Activated CD4-positive, alpha-beta T cell treated with anti-CD3 and anti-CD28 coated beads, Interleukin-2, Interleukin-4, amounts not matched to agents 100 ng/mL and 50 ng/mL, durations not matched to agents 16 hours and 8 hours (primary cell): ENCODE measurements at regions not wholly inside any gene's neighbourhood (a gene's known extent, or its start where the extent isn't known, plus 50 kb on each side); places are given as distances from the start of the nearest gene placed in this dataset.

Source experiments
- DNase-seq: peaks from one replicate; pipeline ENCODE4 v3.0.0-alpha.2; 2020; ENCODE audit warnings: low spot score

DNA sequence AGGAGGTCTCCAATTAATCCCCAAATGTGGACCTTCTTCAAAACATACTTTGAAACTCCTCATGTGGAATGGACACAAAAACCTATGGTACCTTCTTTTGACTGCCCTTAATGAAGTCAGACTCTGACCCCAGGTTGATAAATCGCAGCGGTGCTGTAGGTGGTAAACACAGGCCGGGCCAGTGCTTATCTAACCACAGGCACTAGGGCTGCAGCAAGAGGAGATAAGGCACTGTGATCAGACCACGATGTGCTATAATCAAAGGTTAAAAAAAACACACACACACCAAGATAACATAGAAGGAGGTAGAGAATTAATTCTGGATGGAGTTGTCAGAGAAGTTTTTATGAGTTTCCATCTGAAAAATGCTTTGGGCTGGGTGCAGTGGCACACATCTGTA, 52.3 kb upstream of the SIPA1L2 start:
- no peak for DNase-seq

DNA sequence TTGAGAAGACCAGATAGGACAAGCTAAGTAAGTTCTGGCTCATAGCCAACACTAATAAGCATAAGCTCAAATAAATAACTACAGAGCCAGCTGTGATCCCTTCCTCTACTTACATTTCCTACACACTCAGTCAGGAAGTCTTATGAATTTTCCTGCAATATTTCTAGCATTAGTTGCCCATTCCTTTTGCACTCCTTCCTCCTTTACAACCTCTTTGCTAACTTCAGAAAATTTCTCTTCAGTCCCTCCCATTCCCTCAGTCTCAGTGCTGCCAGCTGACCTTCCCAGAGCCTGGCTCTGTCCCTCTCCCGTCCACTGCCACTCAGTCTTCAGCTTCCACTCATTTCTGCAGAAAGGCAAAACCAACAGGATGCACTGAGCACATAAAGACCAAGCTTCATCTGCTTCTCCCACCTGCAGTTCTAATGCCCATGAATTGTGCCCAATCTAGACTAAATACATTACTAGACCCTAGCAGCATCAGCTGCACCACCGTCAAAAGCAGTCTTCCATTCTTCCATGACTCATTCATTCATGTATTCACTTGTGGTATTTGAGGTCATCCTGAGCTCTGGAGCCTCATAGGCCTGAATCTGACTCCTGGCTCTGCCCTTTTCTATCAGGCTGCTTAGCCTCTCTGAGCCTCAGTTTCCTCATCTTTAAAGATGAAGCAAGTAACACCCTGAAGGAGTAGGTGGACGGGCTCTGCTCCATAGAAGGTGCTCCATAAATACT, 54.6 kb upstream of the SIPA1L2 start:
- DNase-seq: no peak

DNA sequence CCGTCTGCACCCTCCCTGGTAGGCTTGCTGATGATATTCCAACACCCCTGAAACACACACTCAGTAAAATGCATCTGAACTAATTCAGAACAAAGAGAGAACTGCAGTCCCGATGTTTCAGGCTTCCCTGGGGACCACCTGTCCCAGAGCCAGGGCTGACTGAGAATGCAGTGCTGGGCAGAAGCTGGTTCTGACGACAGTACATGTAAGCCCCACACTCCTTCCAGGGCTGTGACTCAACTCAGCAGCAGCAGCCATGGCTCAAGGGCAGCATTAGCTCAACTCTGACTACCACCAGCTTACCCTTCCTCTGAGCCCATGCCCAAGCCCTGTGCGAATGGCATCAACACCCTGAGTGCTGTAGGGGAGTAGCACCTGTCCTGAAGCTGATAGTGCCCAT, 56.4 kb upstream of the SIPA1L2 start:
- DNase-seq: no peak

DNA sequence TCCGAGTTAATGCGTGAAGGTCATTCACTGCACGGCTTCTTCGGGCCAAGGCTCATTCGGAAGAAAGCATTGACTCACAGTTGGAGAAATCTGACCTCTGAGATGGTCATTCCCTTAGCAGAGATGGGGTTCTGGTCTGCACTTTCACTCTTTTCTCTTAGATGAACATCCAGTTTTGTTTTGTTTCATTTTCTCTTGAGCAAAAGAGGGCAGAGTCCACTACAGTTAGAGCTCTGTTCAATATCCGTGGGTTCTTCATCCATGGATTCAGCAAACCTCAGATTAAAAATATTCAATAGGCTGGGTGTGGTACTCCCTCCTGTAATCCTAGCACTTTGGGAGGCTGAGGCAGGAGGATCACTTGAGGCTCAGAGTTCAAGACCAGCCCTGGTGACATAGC, 57.4 kb upstream of the SIPA1L2 start:
- no peak for DNase-seq

DNA sequence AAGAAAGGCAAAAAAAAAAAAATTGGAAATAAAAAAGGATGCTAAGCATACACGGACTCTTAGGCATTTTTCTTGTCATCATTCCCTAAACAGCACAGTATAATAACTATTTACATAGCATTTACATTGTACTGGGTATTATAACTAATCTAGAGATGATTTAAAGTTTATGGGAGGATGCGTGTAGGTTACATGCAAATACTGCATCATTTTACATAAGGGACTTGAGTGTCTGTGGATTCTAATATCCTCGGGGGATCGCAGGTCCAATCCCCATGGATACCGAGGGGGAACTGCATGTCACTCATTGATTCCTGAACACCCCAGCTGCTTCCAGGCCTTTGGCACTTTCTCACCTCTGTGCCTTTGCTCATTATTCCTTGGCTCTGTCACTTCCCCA, 57.8 kb upstream of the SIPA1L2 start:
- DNase-seq: no peak

DNA sequence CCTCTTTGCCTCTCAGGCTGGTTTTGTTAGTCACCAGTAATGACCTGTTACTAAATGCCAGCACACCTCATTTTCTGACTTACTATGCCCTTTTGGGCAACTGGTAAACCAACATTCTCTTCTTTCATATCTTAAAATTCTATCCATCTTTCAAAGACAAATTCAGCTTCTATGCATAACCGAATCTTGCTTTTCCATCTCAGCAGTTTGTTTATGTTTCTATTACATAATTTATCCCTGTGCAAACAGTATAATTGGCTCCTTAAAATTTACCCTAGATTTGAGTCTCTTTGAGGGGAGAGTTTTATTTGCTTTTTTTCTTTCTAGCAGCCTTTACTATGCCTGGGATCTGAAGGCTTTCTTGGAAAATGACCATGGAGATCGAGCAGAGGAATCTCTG, 58.5 kb upstream of the SIPA1L2 start:
- DNase-seq: no peak

DNA sequence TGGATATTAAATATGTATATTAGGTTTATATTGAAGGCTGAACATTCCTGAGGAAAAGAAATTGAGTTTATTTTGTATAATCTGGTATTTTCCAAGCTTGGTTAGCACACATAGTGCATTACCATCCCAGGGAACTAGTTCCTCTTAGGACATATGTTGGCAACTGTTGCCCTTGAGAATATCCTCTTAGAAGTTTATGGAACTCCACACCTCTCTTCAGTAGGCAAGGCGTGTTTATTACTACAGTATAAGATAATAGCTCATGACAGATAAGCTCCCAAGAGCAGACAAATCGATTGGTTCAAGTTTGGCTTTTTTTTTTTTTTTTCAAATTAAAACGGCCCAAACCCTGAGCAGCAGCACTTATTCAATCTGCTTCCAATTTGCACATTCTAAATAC, 59.8 kb upstream of the SIPA1L2 start:
- no peak for DNase-seq

DNA sequence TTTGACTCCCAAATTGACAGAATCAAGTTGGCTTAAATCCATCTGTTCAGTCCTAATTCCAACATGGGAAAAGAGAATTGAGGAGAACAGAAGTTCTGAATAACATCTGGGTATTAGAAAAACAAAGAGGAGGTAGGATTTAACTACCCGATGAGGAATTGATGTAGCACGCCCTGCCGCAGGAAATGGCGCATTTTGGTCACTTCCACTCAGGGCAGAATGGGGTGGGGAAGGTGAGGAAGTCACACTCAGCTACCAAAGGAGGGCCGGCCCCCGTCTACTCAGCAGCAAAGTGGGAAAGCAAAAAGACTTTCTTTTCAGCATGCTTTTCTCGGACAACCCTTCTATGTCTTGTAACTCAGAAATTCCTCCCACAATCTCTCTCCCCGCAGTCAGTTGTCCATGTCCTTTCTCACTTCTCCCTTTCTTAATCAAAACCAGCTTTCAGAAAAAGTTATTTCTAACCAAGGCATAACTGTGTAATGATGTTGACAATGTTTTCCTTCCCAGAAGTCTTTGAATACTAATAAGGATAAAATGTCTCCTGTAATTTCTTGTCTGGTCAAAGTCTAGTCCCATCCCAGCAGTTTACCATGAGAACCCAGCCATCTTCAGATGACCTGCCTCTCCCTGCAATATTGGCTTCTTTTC, 60.5 kb upstream of the SIPA1L2 start:
- DNase-seq: no peak

DNA sequence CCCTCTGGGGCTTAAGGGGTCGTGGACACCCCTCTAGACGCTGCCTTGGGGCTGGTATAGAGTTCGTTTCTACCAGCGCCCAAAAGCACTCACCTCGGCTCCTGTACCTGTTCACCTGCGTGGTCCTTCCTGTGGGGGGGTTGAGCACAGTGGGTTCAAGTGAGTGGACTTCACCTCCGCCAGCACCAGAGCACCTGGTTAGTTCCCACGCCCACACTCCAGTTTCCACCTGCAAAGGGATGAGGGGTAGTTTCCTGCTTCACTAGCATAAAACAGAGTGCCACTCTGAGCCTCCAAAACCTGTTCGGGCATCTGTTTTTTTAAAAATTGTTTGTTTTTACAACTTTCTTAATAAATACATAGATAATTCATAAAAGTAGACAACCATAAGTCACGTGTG, 64.5 kb upstream of the SIPA1L2 start:
- no peak for DNase-seq

DNA sequence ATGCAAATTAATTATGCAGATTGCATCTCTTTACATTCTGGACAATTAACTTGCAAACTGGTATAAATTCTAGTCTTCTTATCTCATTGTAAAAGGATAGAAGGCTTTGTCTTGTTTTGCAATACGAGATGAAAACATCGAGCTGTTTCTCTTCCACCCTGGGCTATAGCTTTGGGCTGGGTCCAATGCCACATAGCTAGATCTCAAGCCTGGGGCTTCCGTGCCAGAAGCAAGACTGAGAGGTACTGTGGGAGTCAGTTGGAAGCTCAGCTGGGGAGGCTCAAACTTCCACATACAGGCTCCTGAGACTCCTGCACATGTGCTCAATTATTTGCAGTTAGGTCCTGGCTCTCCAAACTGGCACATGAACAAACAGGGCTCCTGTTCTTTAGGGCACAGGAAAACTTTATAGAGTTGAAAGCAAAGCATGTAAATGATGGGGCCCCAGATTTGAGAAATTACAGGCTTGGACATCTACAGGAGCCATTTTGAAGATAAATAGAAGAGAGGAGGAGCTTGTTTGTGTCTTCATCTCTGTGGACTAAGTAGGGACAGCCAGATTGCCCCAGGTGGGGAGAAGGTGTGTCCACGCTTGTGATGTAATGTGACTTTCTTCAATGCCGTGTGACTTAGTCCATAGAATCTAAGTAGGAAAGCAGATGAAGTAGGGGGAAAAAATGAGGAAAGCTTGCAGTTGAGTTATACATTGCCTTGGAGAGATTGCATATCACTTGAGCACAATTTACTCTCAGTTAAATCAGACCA, 65.9 kb upstream of the SIPA1L2 start:
- DNase-seq: no peak

DNA sequence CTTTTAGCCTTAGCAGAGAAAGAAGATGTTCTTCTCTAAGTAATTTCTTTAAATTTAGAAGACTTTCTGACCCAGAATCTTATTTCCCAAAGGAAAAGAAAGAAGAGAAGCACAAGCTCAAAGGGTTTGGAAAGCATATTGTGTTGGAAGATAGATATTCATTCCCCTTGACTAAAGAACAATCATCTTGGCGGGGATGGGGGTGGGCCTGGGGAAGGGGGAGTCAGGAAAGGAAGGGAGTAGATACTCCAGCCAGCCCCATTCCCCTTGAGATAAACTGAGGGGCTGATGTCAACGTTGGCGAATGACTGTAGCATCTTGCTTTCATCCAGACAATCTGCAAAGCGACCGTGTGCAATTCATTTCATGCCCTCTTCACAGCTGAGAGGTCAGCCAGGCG, 66.5 kb upstream of the SIPA1L2 start:
- no peak for DNase-seq

DNA sequence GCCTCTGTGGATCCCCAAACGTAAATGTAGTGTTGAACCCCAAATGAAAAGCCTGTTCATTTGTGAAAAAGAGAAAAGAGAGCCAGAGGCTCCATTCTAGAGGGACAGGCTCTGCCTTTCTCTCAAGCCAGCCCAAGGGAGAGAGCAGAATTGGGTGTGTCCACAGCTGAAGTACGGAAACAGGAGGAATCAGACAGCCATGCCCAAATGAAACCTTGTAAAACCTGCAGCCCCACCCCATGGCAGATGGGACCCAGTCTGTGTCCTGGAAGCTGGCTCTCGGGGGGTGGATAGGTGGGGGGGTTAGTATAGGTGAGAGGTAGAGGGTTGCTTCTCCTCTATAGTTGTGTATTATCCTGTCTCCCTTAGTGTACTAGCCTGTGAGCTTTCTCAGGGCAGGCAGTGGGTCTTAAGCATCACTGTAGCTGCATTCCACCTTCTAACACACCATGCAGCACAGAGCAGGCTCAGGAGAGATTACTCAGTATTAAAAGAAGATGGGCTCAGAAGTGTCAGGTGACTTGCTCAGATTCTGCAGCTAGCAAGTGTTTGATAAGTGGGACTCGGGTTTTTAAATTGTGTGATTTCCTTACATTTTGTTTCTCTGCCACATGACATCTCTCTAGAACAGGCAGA, 67.4 kb upstream of the SIPA1L2 start:
- no peak for DNase-seq

DNA sequence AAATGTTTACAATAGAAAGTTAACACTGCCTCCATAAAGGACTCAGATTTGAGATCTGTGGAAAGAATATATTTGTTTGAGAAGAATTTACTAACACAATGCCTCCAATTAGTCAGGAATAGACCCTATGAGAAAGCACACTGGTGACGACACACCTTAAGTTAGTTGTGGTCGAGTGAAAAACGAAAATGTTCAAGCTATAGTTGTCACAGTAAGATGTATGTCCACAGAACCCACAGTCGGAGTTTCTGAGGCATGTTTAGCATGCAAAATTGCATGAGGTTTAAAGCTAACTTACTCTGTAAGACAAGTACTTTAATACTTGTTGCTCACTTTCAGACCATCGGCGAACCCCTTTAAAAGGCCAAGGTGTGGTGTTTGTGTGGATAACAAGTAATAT, 69.9 kb upstream of the SIPA1L2 start:
- no peak for DNase-seq

DNA sequence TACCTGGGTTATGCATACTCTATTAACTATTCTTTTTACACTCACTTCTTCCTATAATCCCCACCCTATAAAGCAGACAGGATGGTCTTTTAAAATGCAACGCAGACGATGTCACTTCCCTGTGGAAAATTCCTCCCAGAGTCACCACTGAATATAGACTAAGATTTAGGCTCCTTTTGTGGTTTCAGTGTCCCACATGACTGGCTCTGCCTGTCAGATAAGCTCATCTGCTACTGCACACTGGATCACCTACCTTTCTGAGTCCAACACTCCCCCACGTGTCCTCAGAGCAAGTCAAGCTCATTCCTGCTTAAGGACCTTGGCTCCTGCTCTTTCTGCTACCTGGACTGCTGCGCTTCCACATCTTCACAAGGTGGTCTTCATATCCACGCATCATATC, 73.0 kb upstream of the SIPA1L2 start:
- DNase-seq: no peak

DNA sequence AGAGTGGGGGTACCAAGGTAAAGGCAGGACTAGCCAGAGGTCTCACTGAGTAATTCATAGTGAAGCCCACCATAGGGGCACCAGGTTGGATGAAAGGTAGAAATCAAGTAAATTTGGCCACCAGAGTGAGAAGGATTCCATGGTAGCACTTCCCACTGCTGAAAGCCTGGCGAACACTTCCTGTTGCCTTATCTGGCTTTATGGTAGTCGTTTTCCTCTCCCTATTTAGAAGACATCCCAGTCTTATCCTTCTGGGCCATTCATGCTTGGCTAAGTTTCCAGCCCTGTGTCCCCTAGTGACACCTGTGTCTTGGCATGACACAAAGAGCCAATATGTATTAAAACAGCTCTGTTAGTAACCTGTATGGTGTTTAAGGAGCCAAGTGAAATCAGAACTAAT, 74.3 kb upstream of the SIPA1L2 start:
- DNase-seq: no peak

DNA sequence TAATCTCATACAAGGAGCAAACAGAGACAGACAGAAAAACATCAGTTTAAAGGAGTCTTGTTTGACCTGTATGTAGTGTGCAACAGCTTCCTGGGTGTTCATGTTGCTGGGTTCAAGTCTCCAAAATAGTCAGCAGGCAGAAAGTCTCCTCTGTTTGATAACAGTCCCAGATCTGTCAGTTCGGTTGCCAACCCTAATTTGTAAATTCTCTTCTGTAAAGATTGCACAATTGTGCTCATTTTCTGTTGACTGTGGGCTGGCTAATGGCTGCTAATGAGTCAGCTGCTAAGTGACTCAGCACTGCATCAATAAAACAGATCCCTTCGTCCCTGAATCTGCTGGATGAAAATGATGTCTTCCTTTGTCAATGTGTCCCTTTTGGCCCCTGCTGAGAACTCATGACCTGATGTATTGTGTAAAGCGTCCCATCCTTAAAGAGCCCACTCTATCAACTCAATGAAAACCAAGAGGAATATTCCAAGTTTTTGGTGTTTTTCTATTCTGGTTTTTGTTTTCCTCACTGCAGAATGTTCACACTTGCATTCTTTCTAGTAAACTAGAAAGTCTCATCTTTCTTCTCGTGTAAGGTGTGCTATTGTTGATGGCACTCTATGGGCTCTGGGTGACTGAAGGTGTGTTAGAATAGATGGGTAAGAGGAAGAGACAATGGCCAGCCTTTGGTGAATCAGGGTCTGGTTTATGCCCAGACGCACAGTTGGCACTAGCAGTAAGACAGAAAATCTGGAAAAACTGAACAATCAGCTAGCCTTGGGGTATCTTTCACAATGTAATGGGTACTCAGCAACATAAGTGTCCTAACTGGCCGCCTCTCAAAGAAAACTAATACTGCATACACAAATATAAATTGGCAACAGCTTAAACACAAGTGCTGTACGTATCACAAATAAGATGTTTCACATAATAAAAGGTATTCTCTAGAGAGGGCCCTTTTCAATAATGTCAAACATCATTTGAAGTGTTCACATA, 75.1 kb upstream of the SIPA1L2 start:
- peak; percentile 35 for DNase-seq

DNA sequence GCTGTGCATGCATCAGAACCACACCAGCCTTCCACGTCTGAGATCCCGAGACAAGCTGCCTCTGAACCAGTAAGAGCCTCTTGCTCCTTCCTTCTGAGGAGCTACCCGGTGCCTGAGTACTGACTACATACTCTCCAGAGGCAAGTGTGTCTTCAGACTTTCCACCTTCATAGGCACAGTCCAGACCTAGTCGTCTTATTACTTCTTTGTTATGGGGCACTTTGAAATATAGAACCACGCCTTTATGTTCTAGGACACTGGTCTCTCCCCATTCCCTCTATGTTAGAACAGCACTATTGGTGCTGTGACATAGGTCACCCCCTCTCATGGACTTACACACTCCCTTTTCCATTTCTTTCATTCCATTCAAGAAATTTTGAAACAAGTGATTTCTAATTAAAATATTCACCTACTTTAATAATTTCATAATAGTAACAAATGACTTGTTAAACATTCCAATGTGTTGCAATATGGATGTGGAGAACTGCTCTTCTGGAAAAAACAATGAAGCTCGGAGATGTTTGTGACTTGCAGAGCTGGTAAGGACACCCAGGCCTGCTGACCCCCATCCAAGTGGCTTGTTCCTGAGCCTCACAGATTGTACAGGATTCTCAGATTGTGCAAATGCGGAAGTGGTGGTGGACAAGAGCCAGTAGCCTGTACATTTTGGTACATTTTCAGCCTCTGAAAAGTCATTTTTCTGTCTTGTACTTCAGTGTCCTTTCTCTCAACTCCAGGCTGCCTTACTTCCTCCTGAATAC, 76.1 kb upstream of the SIPA1L2 start:
- DNase-seq: no peak

DNA sequence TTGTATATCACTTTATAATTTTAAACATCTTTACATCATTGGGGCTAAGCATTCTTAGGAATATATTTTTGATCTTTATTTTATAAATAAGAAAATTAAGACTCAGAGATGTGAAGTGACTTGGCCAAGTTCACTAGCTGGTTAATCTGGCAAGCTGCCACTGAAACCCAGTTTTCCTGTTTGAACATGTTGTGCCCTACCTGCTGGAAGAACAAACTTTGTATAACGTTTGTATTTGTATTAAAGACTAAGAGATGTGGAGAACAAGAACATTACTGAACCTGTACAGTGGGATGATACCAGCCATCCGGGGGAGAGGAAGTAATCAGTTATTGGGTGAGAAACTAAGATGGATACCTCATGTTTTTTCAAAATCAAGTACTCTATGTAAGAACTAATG, 77.2 kb upstream of the SIPA1L2 start:
- no peak for DNase-seq

DNA sequence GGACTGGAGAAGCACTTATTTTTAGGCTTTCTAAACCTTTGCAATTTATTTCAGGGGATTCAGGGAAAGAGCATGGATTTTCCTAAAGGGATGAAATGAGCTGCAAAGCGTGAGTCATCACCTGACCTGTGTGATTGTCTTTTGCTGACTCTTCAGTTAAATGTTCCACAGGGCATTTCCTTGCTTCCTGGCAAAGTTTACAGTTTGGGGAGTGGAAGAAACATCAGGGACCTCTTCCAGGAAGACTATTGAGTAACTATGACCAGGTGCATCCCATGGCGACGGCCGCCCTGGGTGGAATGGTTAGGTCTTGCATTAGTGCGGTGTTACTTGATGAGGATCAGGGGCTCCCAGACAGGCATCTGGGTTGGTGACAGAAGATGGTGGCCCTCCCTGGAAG, 79.5 kb upstream of the SIPA1L2 start:
- DNase-seq: no peak

DNA sequence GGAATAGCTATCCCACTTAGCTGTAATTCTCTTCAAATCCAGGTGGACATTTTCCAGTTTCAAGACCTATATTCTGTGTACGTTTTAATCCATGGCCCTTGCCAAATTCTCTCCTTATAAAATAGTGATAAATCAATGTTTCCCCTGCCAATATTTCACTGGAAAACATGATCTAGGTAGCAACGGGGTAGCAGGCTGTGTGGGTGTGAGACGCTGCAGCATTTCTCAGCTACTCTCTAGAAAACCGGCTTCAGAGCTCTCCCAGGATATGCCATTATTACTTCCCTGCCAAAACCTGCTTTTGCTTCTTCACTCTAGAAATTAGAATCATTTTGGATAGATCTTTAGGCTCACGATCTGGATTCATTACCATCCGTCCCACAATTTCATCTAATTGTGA, 82.1 kb upstream of the SIPA1L2 start:
- no peak for DNase-seq

DNA sequence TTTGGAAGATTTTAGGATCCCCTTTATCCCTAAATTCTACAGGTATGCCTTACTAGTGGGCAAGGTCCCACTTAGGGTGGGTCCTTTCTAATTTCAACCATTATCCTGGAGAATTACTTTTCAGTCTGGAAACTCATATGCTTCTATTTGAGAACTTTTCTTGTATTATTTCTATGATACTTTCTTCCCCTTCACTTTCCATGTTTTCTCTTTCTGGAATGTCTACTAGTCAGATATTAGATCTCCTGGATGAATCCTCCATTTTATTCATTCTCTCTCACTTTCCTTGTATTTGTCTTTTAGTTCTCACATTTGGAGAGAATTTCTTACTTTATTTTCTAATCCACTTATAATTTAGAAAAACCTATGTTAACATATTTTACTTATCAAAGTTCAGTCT, 83.9 kb upstream of the SIPA1L2 start:
- DNase-seq: no peak
